GM08714 (cell line): ENCODE measurements at regions not wholly inside any gene's neighbourhood (a gene's known extent, or its start where the extent isn't known, plus 50 kb on each side); places are given as distances from the start of the nearest gene placed in this dataset.

ENCODE experiments used
- H3K4me3 ChIP-seq: fragments of 200-500 bp; sonication (Bioruptor generic); 2 replicates; pipeline ENCODE4 v1.5.1; 2014; ENCODE audit warnings: mild to moderate bottlenecking, low read length, inconsistent platforms
- ZNF274 ChIP-seq: IDR thresholded peaks from 2 replicates; pipeline ENCODE4 v1.6.1; 2012; ENCODE audit warnings: mild to moderate bottlenecking, low read depth, low read length

GRCh38 chr6:240151-240550 is 52.1 kb upstream of the DUSP22 start:
- no peak overlapping the region for H3K4me3 ChIP-seq
- TF ChIP-seq ZNF274, result no peak

GRCh38 chr6:241336-241865 is 50.9 kb upstream of the DUSP22 start:
- no peak for TF ChIP-seq ZNF274
- H3K4me3 ChIP-seq, result no peak overlapping the region
